Transverse colon (tissue), 4 donors: ENCODE measurements at regions not wholly inside any gene's neighbourhood (a gene's known extent, or its start where the extent isn't known, plus 50 kb on each side); places are given as distances from the start of the nearest gene placed in this dataset.

ENCODE experiments used
- CTCF ChIP-seq, 5 experiments: fragments of 200-600 bp in 3 of 5; fragments of 450-650 bp in 2 of 5; sonication (generic) in 3 of 5; IDR thresholded peaks; 1 replicate in 2 of 5; 2 replicates in 3 of 5; pipeline ENCODE4 v1.5.1; 2016 to 2017; ENCODE audit warnings: antibody characterized with exemption in 5 of 5, inconsistent platforms in 3 of 5, mild to moderate bottlenecking in 2 of 5, moderate library complexity in 1 of 5
- EP300 ChIP-seq: sonication (generic); formaldehyde crosslinking; IDR thresholded peaks from one replicate; pipeline ENCODE4 v1.6.1; 2017; ENCODE audit warnings: antibody characterized with exemption, low read depth
- POLR2A ChIP-seq: fragments of 450-650 bp; IDR thresholded peaks from one replicate; pipeline ENCODE4 v1.6.1; 2016; ENCODE audit warnings: antibody characterized with exemption, mild to moderate bottlenecking, moderate library complexity
- POLR2AphosphoS5 ChIP-seq, 3 donors: sonication (generic); formaldehyde crosslinking; IDR thresholded peaks; one replicate each; pipeline ENCODE4 v1.6.1; 2016; ENCODE audit warnings: antibody characterized with exemption in 3 of 3

- no peak for TF ChIP-seq POLR2A
- no peak for TF ChIP-seq CTCF (IDR thresholded peaks at IDR 0.05)
- no peak for TF ChIP-seq EP300
- TF ChIP-seq POLR2AphosphoS5 (IDR thresholded peaks at IDR 0.05): no peak
Measured at GRCh38 chr12:28961948-28962384, 187.1 kb upstream of the FAR2 start.
